K562 (cell line): ENCODE measurements at regions not wholly inside any gene's neighbourhood (a gene's known extent, or its start where the extent isn't known, plus 50 kb on each side); places are given as distances from the start of the nearest gene placed in this dataset.

Experiments used
- ATAC-seq: fragments of 200-7000 bp; cut with Tn5 transposase; 3 replicates; pipeline ENCODE4 v1.9.1; 2020; ENCODE audit warnings: moderate library complexity
- BruUV-seq: library from RNA; stranded (reverse); fragments of 400-500 nt; replicated peaks from 2 replicates; lab custom pipeline; 2021; lab: Mats Ljungman, UMichigan
- CTCF ChIA-PET: fragments of 300-600 bp; formaldehyde crosslinking; extraction: SDS; loops from one replicate; lab custom pipeline; 2021; ENCODE audit warnings: low intra/inter-chr PET ratio; lab: Yijun Ruan, JAX
- POLR2A ChIA-PET: fragments of 300-600, 350-650 bp; sonication (Branson Sonifier 250); formaldehyde crosslinking; extraction: SDS; loops from one replicate; lab custom pipeline; 2021; ENCODE audit warnings: antibody characterized with exemption, inconsistent platforms; lab: Yijun Ruan, JAX
- DNase-seq, 4 experiments: peaks; one replicate each; pipeline versions ENCODE4 v3.0.0 to v3.0.0-alpha.2; 2011 to 2018; ENCODE audit warnings: low spot score in 3 of 4, mixed read lengths in 3 of 4; ENCODE audit errors: extremely low read depth in 1 of 4
- FAIRE-seq: peaks from 2 replicates; lab custom pipeline; 2011; peaks lifted over from hg19 to GRCh38; lab: Jason Lieb, UNC
- H2AFZ ChIP-seq: 2 replicates; pipeline ENCODE4 v1.6.0; 2011; ENCODE audit warnings: low read depth, low read length, control low read depth, inconsistent platforms
- H3K27ac ChIP-seq: fragments of 200-600 bp; 3 replicates; pipeline ENCODE4 v1.8.0; 2011; ENCODE audit warnings: low read depth, mild to moderate bottlenecking, control low read depth, inconsistent platforms, low read length, moderate library complexity, mixed read lengths; ENCODE audit errors: extremely low read depth
- H3K27me3 ChIP-seq, 2 experiments: fragments of 300-600 bp in 1 of 2; 2 replicates in 1 of 2; 3 replicates in 1 of 2; pipeline versions ENCODE4 v1.6.0 to v1.8.0; 2011; ENCODE audit warnings: inconsistent platforms in 2 of 2, low read length in 2 of 2, mild to moderate bottlenecking in 1 of 2, mixed read lengths in 1 of 2, moderate library complexity in 1 of 2; ENCODE audit not compliant: control insufficient read depth in 2 of 2, insufficient read depth in 2 of 2
- H3K36me3 ChIP-seq: fragments of 300-600 bp; 3 replicates; pipeline ENCODE4 v1.8.0; 2011; ENCODE audit warnings: mild to moderate bottlenecking, low read length, inconsistent platforms; ENCODE audit not compliant: control insufficient read depth, insufficient read depth
- H3K4me1 ChIP-seq, 2 experiments: fragments of 200-600 bp in 1 of 2; replicated peaks in 1 of 2; 2 replicates in 1 of 2; 3 replicates in 1 of 2; pipeline versions ENCODE4 v1.5.1 to v1.8.0; 2011; ENCODE audit warnings: inconsistent platforms in 2 of 2, low read length in 2 of 2, mild to moderate bottlenecking in 1 of 2, mixed read lengths in 1 of 2, moderate library complexity in 1 of 2; ENCODE audit not compliant: control insufficient read depth in 2 of 2, insufficient read depth in 2 of 2
- H3K4me2 ChIP-seq: 2 replicates; pipeline ENCODE4 v1.6.1; 2011; ENCODE audit warnings: low read length, control low read depth, inconsistent platforms, mixed read lengths; ENCODE audit not compliant: insufficient read depth
- H3K4me3 ChIP-seq: fragments of 200-600 bp; sonication (generic), shearing (Covaris generic); 2 replicates; pipeline ENCODE4 v1.5.1; 2016; ENCODE audit warnings: control low read depth, inconsistent platforms
- H3K79me2 ChIP-seq: fragments of 200-600 bp; 3 replicates; pipeline ENCODE4 v1.8.0; 2011; ENCODE audit warnings: low read length, inconsistent platforms; ENCODE audit not compliant: control insufficient read depth, insufficient read depth
- H3K9ac ChIP-seq, 2 experiments: 2 replicates each; pipeline versions ENCODE4 v1.6.0 to v1.6.1; 2011; ENCODE audit warnings: low read depth in 2 of 2, low read length in 2 of 2, control low read depth in 1 of 2, inconsistent platforms in 1 of 2, mild to moderate bottlenecking in 1 of 2, mixed read lengths in 1 of 2; ENCODE audit not compliant: insufficient read depth in 1 of 2
- H3K9me1 ChIP-seq: one replicate; pipeline ENCODE4 v1.6.0; 2011; ENCODE audit warnings: inconsistent platforms, mild to moderate bottlenecking, low read length, moderate library complexity; ENCODE audit not compliant: control insufficient read depth, insufficient read depth
- H3K9me3 ChIP-seq: replicated peaks from 2 replicates; pipeline ENCODE4 v1.5.1; 2011; ENCODE audit warnings: low read depth, low read length, inconsistent platforms; ENCODE audit not compliant: control insufficient read depth, insufficient read depth
- H4K20me1 ChIP-seq: replicated peaks from 2 replicates; pipeline ENCODE4 v1.6.1; 2011; ENCODE audit warnings: low read length, inconsistent platforms, mixed read lengths; ENCODE audit not compliant: control insufficient read depth, insufficient read depth
- FOXA3 ChIP-seq, 2 experiments: fragments of 450-650 bp in 1 of 2; sonication (generic) in 1 of 2; formaldehyde crosslinking; IDR thresholded peaks in 1 of 2; conservative IDR thresholded peaks in 1 of 2; 2 replicates each; pipeline versions ENCODE4 v1.4.0 to v1.8.0; 2020 to 2022; ENCODE audit warnings: mild to moderate bottlenecking in 2 of 2, missing genetic modification reagents in 1 of 2
- RBM14 ChIP-seq: fragments of 200-400 bp; formaldehyde crosslinking; IDR thresholded peaks from 2 replicates; pipeline ENCODE4 v1.6.1; 2018; ENCODE audit warnings: low read depth, mild to moderate bottlenecking, low read length, moderate library complexity, borderline replicate concordance; ENCODE audit not compliant: insufficient read depth
- SETDB1 ChIP-seq: IDR thresholded peaks from one replicate; pipeline ENCODE4 v1.6.1; 2012; ENCODE audit warnings: low read length, control low read depth, inconsistent platforms
- SIN3A ChIP-seq, 2 experiments: fragments of 150-350 bp in 1 of 2; IDR thresholded peaks; 2 replicates each; pipeline ENCODE4 v1.6.1; 2011 to 2016; ENCODE audit warnings: borderline replicate concordance in 2 of 2, low read depth in 2 of 2, low read length in 2 of 2, mild to moderate bottlenecking in 2 of 2, moderate library complexity in 2 of 2; ENCODE audit not compliant: control insufficient read depth in 1 of 2
- TAL1 ChIP-seq: fragments of 450-650 bp; IDR thresholded peaks from 2 replicates; pipeline ENCODE4 v1.6.1; 2016; ENCODE audit warnings: mild to moderate bottlenecking
- TEAD4 ChIP-seq, 2 experiments: sonication (generic) in 1 of 2; formaldehyde crosslinking in 1 of 2; IDR thresholded peaks; 2 replicates each; pipeline versions ENCODE4 v1.6.1 to v1.8.0; 2012 to 2022; ENCODE audit warnings: borderline replicate concordance in 1 of 2, inconsistent platforms in 1 of 2, low read length in 1 of 2, mild to moderate bottlenecking in 1 of 2, missing genetic modification reagents in 1 of 2
- ZNF12 ChIP-seq: sonication (generic); formaldehyde crosslinking; IDR thresholded peaks from 2 replicates; pipeline ENCODE4 v1.4.0; 2020; ENCODE audit warnings: mild to moderate bottlenecking, missing genetic modification reagents
- ZNF444 ChIP-seq: fragments of 250-450 bp; sonication (Bioruptor Pico); IDR thresholded peaks from 2 replicates; pipeline ENCODE4 v1.4.0; 2020; ENCODE audit warnings: mild to moderate bottlenecking, moderate library complexity
- WGBS: fragments of 100-300 bp; shearing (Covaris generic); methylation state at CpG from one replicate; pipeline ENCODE4 v1.1.6; 2016; ENCODE audit warnings: low coverage, mixed read lengths; ENCODE audit not compliant: insufficient coverage; ENCODE audit errors: missing lambda C conversion rate; 5-methylcytosine and 5-hydroxymethylcytosine counted together
- in situ Hi-C: fragments of 300-500 bp; cut with MboI; formaldehyde crosslinking; loops from 4 replicates; pipeline ENCODE4 v1.15.0; 2018; ENCODE audit warnings: inconsistent platforms, mixed read lengths
- intact Hi-C: fragments of 100-400 bp; cut with micrococcal nuclease; formaldehyde crosslinking; loops from 2 replicates; pipeline ENCODE4 v1.14.2; 2022
- TF ChIP-seq, protein P1 (sequence below): fragments of 200-400 bp; formaldehyde crosslinking; IDR thresholded peaks from 2 replicates; pipeline ENCODE4 v1.6.1; 2017; ENCODE audit warnings: mild to moderate bottlenecking, low read depth, low read length, moderate library complexity

DNA sequence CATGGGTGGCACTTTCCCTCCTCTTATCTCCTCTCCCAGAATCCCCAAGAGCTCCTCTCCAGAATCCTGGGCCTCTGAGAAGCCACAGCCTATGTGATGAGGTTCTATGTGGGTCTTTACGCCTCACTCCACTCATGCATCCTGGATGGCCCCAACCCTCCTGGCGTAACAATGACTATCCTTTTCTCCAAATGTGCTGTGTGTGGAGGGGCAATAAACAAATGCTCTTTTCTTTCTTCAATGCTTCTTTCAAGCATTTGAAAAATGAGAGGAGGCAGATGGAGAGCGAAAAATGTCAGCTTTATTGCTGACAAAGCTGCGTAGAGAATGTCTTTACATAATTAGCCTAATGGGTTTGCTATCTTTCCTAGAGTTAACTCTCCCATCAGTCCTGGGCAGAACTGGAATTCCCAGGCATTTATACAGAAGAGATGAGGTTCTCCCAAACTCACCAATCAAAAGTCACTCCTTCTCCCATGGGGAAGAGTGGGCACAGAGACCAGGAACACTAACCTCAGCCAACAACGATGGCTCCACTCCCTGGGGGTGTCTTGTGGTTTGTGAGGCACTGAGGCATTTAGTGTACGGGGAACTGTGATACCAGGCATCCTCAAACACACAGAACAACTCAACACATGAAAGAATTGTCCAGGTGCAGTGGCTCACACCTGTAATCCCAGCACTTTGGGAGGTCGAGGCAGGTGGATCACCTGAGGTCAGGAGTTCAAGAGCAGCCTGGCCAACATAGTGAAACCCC lies 118.9 kb upstream of the SLC34A2 start:
- Histone ChIP-seq H3K9me1 (no peaks in the 10 kb centered on the region), H2AFZ (no peak overlapping the region), H3K79me2 (no peaks in the 10 kb centered on the region), H3K4me3 (no peak overlapping the region), H3K27ac (no peak overlapping the region), H3K4me2 (no peak overlapping the region), H3K4me1 (no peaks in the 10 kb centered on the region), H4K20me1 (no peaks in the 10 kb centered on the region), H3K27me3 (peaks cover 4 to 17% of the 10 kb centered on the region in 2 experiments; a peak in 4 of 5 replicates), H3K9me3 (no peaks in the 10 kb centered on the region), H3K9ac (no peak overlapping the region), H3K36me3 (no peaks in the 10 kb centered on the region)
- DNase-seq (no peak), FAIRE-seq (no peak), ATAC-seq (no peak)
- no TSS peak for BruUV-seq
- CTCF ChIA-PET: no interaction called here
- intact Hi-C loops: no loop called here
- WGBS: 1% methylated on average over 7 of the region's 7 CpGs
- POLR2A ChIA-PET: no interaction called here
- TF ChIP-seq SETDB1 (no peak), TAL1 (no peak)
- in situ Hi-C loops: no loop called here

DNA sequence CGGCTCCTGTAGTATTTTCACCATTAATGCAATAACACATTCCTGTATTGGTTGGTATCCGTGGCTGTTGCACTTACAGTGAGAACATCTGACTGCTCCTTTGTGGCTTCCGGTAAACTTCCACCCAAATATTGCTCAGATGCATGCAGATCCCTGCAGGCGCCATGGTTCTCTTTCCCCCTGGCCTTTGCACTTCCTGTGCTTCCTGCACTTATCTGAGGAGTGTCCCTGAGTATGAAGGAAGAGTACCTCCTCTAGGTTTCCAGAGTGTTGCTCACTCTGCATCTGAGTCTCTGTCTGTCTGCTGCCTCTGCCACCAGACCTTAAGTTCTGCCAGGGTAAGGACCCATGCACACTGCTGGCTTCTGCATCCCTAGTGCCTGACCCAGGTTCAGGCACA lies 117.2 kb upstream of the SLC34A2 start:
- H4K20me1 ChIP-seq: no peaks in the 10 kb centered on the region
- H3K4me2 ChIP-seq: no peak overlapping the region
- FAIRE-seq (no peak), ATAC-seq (no peak), DNase-seq (no peak)
- no peaks in the 10 kb centered on the region for H3K4me1 ChIP-seq
- in situ Hi-C loops: no loop called here
- no peak overlapping the region for H3K9ac ChIP-seq
- H2AFZ ChIP-seq: no peak overlapping the region
- H3K4me3 ChIP-seq: no peak overlapping the region
- no peaks in the 10 kb centered on the region for H3K9me3 ChIP-seq
- no peaks in the 10 kb centered on the region for H3K9me1 ChIP-seq
- ChIA-PET CTCF (no interaction called here), POLR2A (no interaction called here)
- peaks cover 2 to 11% of the 10 kb centered on the region in 2 experiments; a peak in 2 of 5 replicates for H3K27me3 ChIP-seq
- no peaks in the 10 kb centered on the region for H3K79me2 ChIP-seq
- no peaks in the 10 kb centered on the region for H3K36me3 ChIP-seq
- no TSS peak for BruUV-seq
- intact Hi-C loops: no loop called here
- H3K27ac ChIP-seq: no peak overlapping the region
- 1% methylated on average over 4 of the region's 4 CpGs for WGBS
- TF ChIP-seq SIN3A (IDR thresholded peaks at IDR 0.05; ENCODE audit: borderline replicate concordance in 2 of 2, control insufficient read depth in 1 of 2, low read depth in 2 of 2, low read length in 2 of 2) (no peak), RBM14 (no peak), ZNF444 (CRISPR knock-in tag) (no peak), TEAD4 (IDR thresholded peaks at IDR 0.05; ENCODE audit: low read length) (no peak), TEAD4 (CRISPR knock-in tag; IDR thresholded peaks at IDR 0.05; ENCODE audit: borderline replicate concordance) (no peak), ZNF12 (no peak), FOXA3 (CRISPR knock-in tag; conservative IDR thresholded peaks at IDR 0.05 in 1 of 2, IDR thresholded peaks at IDR 0.05 in 1 of 2) (no peak)
- TF ChIP-seq, protein P1, sequence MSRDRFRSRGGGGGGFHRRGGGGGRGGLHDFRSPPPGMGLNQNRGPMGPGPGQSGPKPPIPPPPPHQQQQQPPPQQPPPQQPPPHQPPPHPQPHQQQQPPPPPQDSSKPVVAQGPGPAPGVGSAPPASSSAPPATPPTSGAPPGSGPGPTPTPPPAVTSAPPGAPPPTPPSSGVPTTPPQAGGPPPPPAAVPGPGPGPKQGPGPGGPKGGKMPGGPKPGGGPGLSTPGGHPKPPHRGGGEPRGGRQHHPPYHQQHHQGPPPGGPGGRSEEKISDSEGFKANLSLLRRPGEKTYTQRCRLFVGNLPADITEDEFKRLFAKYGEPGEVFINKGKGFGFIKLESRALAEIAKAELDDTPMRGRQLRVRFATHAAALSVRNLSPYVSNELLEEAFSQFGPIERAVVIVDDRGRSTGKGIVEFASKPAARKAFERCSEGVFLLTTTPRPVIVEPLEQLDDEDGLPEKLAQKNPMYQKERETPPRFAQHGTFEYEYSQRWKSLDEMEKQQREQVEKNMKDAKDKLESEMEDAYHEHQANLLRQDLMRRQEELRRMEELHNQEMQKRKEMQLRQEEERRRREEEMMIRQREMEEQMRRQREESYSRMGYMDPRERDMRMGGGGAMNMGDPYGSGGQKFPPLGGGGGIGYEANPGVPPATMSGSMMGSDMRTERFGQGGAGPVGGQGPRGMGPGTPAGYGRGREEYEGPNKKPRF: no peak
